Panc1 (cell line): ENCODE measurements at regions not wholly inside any gene's neighbourhood (a gene's known extent, or its start where the extent isn't known, plus 50 kb on each side); places are given as distances from the start of the nearest gene placed in this dataset.

Experiments
- ATAC-seq: fragments of 200-7000 bp; cut with Tn5 transposase; 2 replicates; pipeline ENCODE4 v1.9.1; 2020; ENCODE audit warnings: mild to moderate bottlenecking, moderate library complexity
- BruUV-seq: library from RNA; stranded (reverse); fragments of 400-500 nt; replicated peaks from 2 replicates; lab custom pipeline; 2021; lab: Mats Ljungman, UMichigan
- CTCF ChIA-PET: fragments of 300-600 bp; sonication (Branson Sonifier 250); formaldehyde crosslinking; loops from one replicate; lab custom pipeline; 2022; ENCODE audit warnings: antibody characterized with exemption; lab: Charles Lee
- POLR2A ChIA-PET: fragments of 300-600 bp; sonication (Branson Sonifier 250); formaldehyde crosslinking; loops from one replicate; lab custom pipeline; 2022; ENCODE audit warnings: antibody characterized with exemption; lab: Charles Lee
- DNase-seq: peaks from one replicate; pipeline ENCODE4 v3.0.0-alpha.2; 2010; ENCODE audit warnings: low read depth, low spot score
- H3K27ac ChIP-seq: 2 replicates; pipeline ENCODE4 v1.5.1; 2011; ENCODE audit warnings: mild to moderate bottlenecking, low read length, inconsistent platforms
- H3K27me3 ChIP-seq: fragments of 200-500 bp; sonication (Bioruptor generic); 2 replicates; pipeline ENCODE4 v1.6.0; 2014; ENCODE audit warnings: low read length, inconsistent platforms; ENCODE audit not compliant: control insufficient read depth, insufficient read depth
- H3K36me3 ChIP-seq: fragments of 200-500 bp; sonication (Bioruptor generic); 2 replicates; pipeline ENCODE4 v1.5.1; 2014; ENCODE audit warnings: inconsistent platforms, mild to moderate bottlenecking, low read length, moderate library complexity; ENCODE audit not compliant: control insufficient read depth, insufficient read depth
- H3K4me1 ChIP-seq: 2 replicates; pipeline ENCODE4 v1.5.1; 2011; ENCODE audit warnings: inconsistent platforms, mild to moderate bottlenecking, low read length, moderate library complexity; ENCODE audit not compliant: control insufficient read depth, insufficient read depth
- H3K4me3 ChIP-seq, 2 experiments: 2 replicates each; pipeline ENCODE4 v1.5.1; 2011 to 2012; ENCODE audit warnings: low read depth in 2 of 2, low read length in 2 of 2, mild to moderate bottlenecking in 2 of 2, inconsistent platforms in 1 of 2, moderate library complexity in 1 of 2
- H3K9me3 ChIP-seq: fragments of 200-500 bp; sonication (Bioruptor generic); 2 replicates; pipeline ENCODE4 v1.5.1; 2014; ENCODE audit warnings: low read depth, mild to moderate bottlenecking, inconsistent platforms, low read length, moderate library complexity; ENCODE audit not compliant: control insufficient read depth, insufficient read depth
- POLR2AphosphoS5 ChIP-seq: IDR thresholded peaks from 2 replicates; pipeline ENCODE4 v1.6.1; 2012; ENCODE audit warnings: mild to moderate bottlenecking, low read depth, low read length, moderate library complexity
- REST ChIP-seq, 2 experiments: IDR thresholded peaks; 2 replicates each; pipeline ENCODE4 v1.6.1; 2011 to 2012; ENCODE audit warnings: low read depth in 2 of 2, control low read depth in 1 of 2, low read length in 1 of 2, mild to moderate bottlenecking in 1 of 2, moderate library complexity in 1 of 2; ENCODE audit not compliant: insufficient read depth in 1 of 2
- SIN3A ChIP-seq: IDR thresholded peaks from 2 replicates; pipeline ENCODE4 v1.6.1; 2012; ENCODE audit warnings: low read depth, mild to moderate bottlenecking, low read length, moderate library complexity, borderline replicate concordance; ENCODE audit not compliant: insufficient read depth
- TCF7L2 ChIP-seq: IDR thresholded peaks from 2 replicates; pipeline ENCODE4 v1.6.1; 2011; ENCODE audit warnings: mild to moderate bottlenecking, low read depth, low read length, inconsistent platforms
- in situ Hi-C: cut with HindIII; loops from 2 replicates; pipeline ENCODE4 v1.10.0; 2016; ENCODE audit warnings: low sequenced_read_pairs, low pct_unique_long_range_greater_than_20kb
- intact Hi-C: fragments of 100-400 bp; cut with micrococcal nuclease; formaldehyde crosslinking; loops from one replicate; pipeline ENCODE4 v1.10.0; 2022; ENCODE audit not compliant: unreplicated experiment
- TF ChIP-seq, protein P1 (sequence below): fragments of 450-650 bp; IDR thresholded peaks from 2 replicates; pipeline ENCODE4 v1.5.1; 2017; ENCODE audit warnings: mild to moderate bottlenecking

DNA sequence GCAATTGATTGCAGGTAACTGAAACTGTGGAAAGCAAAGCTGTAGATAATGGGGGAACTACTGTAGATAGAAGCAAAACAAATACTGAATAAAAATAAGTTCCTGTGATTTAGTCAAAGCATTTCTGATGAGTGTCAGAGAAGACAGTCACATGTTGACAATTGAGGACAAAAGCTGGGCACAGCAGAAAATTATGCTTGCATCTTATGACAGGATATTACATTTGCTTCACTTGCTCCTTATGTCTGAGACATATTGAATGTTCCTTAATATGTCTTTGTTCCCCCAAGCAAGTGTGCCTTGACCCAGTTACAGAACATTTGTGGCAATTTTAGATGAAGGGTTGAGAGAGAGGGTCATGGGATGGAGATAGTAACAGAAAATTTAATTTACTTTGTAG lies 526.0 kb upstream of the B3GALT2 start:
- TF ChIP-seq REST (IDR thresholded peaks at IDR 0.05; ENCODE audit: insufficient read depth in 1 of 2, low read depth in 2 of 2, low read length in 1 of 2) (no peak), POLR2AphosphoS5 (no peak), SIN3A (no peak), TCF7L2 (no peak)
- ATAC-seq (no peak), DNase-seq (no peak)
- no TSS peak for BruUV-seq
- no peaks in the 10 kb centered on the region for H3K9me3 ChIP-seq
- H3K4me1 ChIP-seq: no peaks in the 10 kb centered on the region
- no peaks in the 10 kb centered on the region for H3K36me3 ChIP-seq
- CTCF ChIA-PET: no interaction called here
- H3K27ac ChIP-seq: no peak overlapping the region
- intact Hi-C loops (no loop called here), in situ Hi-C loops (no loop called here)
- H3K4me3 ChIP-seq: no peak overlapping the region
- H3K27me3 ChIP-seq: no peaks in the 10 kb centered on the region
- POLR2A ChIA-PET: no interaction called here

DNA sequence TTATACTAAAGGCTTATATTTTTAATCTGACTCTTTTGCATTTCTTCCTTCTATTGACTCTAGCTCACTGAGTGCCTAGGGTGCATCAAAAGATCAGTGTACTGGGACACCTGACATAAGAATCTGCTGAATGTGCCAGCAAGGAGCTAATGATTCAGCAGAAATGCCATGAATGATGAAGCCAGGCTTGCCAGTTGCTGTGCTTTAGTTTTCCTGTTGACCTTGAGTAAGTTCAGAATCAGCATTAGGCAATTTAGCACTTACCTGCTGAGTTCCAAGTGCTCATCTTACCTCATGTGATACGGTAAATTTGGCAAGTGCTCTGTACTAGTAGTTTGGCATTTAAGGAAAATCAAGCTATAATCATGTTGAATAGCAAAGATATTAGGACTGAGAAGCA lies 523.2 kb upstream of the B3GALT2 start:
- no TSS peak for BruUV-seq
- POLR2A ChIA-PET: no interaction called here
- no peak for DNase-seq

More for the DNA sequence above, 523.2 kb upstream of the B3GALT2 start:
- Histone ChIP-seq H3K27ac (no peak overlapping the region), H3K4me1 (no peaks in the 10 kb centered on the region), H3K36me3 (no peaks in the 10 kb centered on the region), H3K9me3 (no peaks in the 10 kb centered on the region), H3K27me3 (no peaks in the 10 kb centered on the region), H3K4me3 (no peak overlapping the region)
- CTCF ChIA-PET: no interaction called here
- TF ChIP-seq TCF7L2 (no peak), REST (IDR thresholded peaks at IDR 0.05; ENCODE audit: insufficient read depth in 1 of 2, low read depth in 2 of 2, low read length in 1 of 2) (no peak), SIN3A (no peak), POLR2AphosphoS5 (no peak)
- TF ChIP-seq, protein P1, sequence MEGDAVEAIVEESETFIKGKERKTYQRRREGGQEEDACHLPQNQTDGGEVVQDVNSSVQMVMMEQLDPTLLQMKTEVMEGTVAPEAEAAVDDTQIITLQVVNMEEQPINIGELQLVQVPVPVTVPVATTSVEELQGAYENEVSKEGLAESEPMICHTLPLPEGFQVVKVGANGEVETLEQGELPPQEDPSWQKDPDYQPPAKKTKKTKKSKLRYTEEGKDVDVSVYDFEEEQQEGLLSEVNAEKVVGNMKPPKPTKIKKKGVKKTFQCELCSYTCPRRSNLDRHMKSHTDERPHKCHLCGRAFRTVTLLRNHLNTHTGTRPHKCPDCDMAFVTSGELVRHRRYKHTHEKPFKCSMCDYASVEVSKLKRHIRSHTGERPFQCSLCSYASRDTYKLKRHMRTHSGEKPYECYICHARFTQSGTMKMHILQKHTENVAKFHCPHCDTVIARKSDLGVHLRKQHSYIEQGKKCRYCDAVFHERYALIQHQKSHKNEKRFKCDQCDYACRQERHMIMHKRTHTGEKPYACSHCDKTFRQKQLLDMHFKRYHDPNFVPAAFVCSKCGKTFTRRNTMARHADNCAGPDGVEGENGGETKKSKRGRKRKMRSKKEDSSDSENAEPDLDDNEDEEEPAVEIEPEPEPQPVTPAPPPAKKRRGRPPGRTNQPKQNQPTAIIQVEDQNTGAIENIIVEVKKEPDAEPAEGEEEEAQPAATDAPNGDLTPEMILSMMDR: no peak
- intact Hi-C loops: no loop called here
- no peak for ATAC-seq
- in situ Hi-C loops: no loop called here
